ENCODE measurements at regions not wholly inside any gene's neighbourhood (a gene's known extent, or its start where the extent isn't known, plus 50 kb on each side); places are given as distances from the start of the nearest gene placed in this dataset.
"Not testable (repeated sequence)": the region's sequence is repeated elsewhere in the genome, so short reads cannot be mapped to it uniquely, and the experiment has no call there.

GRCh38 chr13:86051134-86052103 is 252.2 kb upstream of the SLITRK6 start:
- peak; percentile 26 for DNase-seq

- DNase-seq, result no peak
Observed at GRCh38 chr13:86038490-86038889, 239.3 kb upstream of the SLITRK6 start.

GRCh38 chr13:86020351-86021002 is 221.3 kb upstream of the SLITRK6 start:
- peak; percentile 11 for DNase-seq

GRCh38 chr13:86006317-86006716 is 207.1 kb upstream of the SLITRK6 start:
- DNase-seq, result no peak

GRCh38 chr13:86003029-86003428 is 203.8 kb upstream of the SLITRK6 start:
- no peak for DNase-seq

GRCh38 chr13:86000546-86000945 is 201.3 kb upstream of the SLITRK6 start:
- DNase-seq, result no peak

GRCh38 chr13:85997587-85997986 is 198.4 kb upstream of the SLITRK6 start:
- no peak for DNase-seq

GRCh38 chr13:85995788-85996418 is 196.7 kb upstream of the SLITRK6 start:
- no peak for DNase-seq

- DNase-seq, result no peak
Observed at GRCh38 chr13:85993567-85993966, 194.3 kb upstream of the SLITRK6 start.

GRCh38 chr13:85990397-85990796 is 191.2 kb upstream of the SLITRK6 start:
- DNase-seq, result no peak

GRCh38 chr13:85985797-85986196 is 186.6 kb upstream of the SLITRK6 start:
- DNase-seq, result no peak

- no peak for DNase-seq
Observed at GRCh38 chr13:85982102-85982501, 182.9 kb upstream of the SLITRK6 start.

- DNase-seq, result not testable (repeated sequence)
Observed at GRCh38 chr13:85980447-85980846, 181.2 kb upstream of the SLITRK6 start.

- DNase-seq, result no peak
Observed at GRCh38 chr13:85976242-85976641, 177.0 kb upstream of the SLITRK6 start.

- no peak for DNase-seq
Observed at GRCh38 chr13:85974608-85975366, 175.6 kb upstream of the SLITRK6 start.

GRCh38 chr13:85970727-85971126 is 171.5 kb upstream of the SLITRK6 start:
- no peak for DNase-seq

GRCh38 chr13:85969331-85969730 is 170.1 kb upstream of the SLITRK6 start:
- no peak for DNase-seq

GRCh38 chr13:85935868-85936467 is 136.7 kb upstream of the SLITRK6 start:
- no peak for DNase-seq

GRCh38 chr13:85930108-85930507 is 130.9 kb upstream of the SLITRK6 start:
- DNase-seq, result no peak

- DNase-seq, result no peak
Observed at GRCh38 chr13:85910962-85911361, 111.7 kb upstream of the SLITRK6 start.

GRCh38 chr13:85900521-85900920 is 101.3 kb upstream of the SLITRK6 start:
- no peak for DNase-seq
